ENCODE measurements at regions not wholly inside any gene's neighbourhood (a gene's known extent, or its start where the extent isn't known, plus 50 kb on each side); places are given as distances from the start of the nearest gene placed in this dataset.

DNA sequence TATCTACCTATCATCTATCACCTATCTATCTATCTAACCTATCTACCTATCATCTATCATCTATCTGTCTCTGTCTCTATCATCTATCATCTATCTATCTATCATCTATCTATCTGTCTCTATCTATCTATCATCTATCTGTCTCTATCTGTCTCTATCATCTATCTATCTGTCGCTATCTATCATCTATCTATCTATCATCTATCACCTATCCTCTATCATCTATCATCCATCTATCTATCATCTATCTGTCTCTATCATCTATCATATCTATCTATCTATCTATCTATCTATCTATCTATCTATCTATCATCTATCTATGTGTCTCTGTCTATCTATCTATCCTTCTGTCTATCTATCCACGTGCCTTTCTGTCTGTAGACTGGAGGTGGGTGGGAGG is 59.5 kb upstream of the FAM20C start:
- TF ChIP-seq, protein P1, sequence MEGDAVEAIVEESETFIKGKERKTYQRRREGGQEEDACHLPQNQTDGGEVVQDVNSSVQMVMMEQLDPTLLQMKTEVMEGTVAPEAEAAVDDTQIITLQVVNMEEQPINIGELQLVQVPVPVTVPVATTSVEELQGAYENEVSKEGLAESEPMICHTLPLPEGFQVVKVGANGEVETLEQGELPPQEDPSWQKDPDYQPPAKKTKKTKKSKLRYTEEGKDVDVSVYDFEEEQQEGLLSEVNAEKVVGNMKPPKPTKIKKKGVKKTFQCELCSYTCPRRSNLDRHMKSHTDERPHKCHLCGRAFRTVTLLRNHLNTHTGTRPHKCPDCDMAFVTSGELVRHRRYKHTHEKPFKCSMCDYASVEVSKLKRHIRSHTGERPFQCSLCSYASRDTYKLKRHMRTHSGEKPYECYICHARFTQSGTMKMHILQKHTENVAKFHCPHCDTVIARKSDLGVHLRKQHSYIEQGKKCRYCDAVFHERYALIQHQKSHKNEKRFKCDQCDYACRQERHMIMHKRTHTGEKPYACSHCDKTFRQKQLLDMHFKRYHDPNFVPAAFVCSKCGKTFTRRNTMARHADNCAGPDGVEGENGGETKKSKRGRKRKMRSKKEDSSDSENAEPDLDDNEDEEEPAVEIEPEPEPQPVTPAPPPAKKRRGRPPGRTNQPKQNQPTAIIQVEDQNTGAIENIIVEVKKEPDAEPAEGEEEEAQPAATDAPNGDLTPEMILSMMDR (IDR thresholded peaks at IDR 0.05; ENCODE audit: low read depth, low read length, missing control alignments) = no peak
- no peak for DNase-seq (ENCODE audit: low read depth)
- H3K4me3 ChIP-seq (ENCODE audit: low read depth, low read length) = no peak overlapping the region
- in situ Hi-C loops (cut with HindIII; ENCODE audit: low sequenced_read_pairs) = no loop called here

DNA sequence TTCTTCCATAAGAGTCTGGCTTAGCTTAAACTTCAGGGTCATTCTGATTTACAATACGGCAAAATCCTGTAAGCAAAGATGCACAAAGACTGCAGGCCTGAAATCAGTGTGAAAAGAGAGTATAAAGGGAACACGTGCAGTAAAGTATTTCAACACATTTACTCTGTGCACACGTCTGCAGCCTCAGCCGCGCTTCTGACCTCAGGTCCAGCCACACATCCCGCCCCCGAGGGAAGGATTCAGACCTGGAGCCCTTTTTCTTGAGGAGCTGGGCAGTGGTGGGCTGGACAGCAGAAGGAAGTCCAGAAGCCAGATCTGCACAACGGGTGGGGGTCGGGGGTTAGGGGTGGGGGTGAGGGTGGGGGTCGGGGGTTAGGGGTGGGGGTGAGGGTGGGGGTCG is 58.9 kb upstream of the FAM20C start:
- no peak for DNase-seq (ENCODE audit: low read depth)
- TF ChIP-seq, protein P1 (IDR thresholded peaks at IDR 0.05; ENCODE audit: low read depth, low read length, missing control alignments) = no peak
- in situ Hi-C loops (cut with HindIII; ENCODE audit: low sequenced_read_pairs) = no loop called here
- no peak overlapping the region for H3K4me3 ChIP-seq (ENCODE audit: low read depth, low read length)

DNA sequence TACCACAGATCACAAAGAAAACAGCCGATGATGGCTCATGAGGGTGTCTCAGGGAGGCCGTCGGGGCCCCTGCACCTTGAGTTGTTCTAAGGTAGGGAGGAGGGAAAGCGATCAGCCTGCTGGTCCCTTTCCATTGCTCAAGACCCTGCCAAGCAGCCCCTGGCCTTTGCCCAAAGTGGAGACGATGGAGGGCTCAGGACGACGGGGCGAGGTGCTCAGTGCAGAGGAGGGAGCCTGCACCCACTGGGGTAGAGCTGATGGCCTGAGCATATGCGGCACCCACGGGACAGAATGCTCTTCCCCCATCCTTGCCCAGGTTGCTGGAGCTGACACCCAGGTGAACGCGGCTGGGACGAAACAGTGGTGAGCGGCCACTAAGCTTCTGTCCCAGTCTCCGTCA is 58.3 kb upstream of the FAM20C start:
- in situ Hi-C loops (cut with HindIII; ENCODE audit: low sequenced_read_pairs) = no loop called here
- TF ChIP-seq, protein P1 (IDR thresholded peaks at IDR 0.05; ENCODE audit: low read depth, low read length, missing control alignments) = no peak
- DNase-seq (ENCODE audit: low read depth) = no peak
- no peak overlapping the region for H3K4me3 ChIP-seq (ENCODE audit: low read depth, low read length)

DNA sequence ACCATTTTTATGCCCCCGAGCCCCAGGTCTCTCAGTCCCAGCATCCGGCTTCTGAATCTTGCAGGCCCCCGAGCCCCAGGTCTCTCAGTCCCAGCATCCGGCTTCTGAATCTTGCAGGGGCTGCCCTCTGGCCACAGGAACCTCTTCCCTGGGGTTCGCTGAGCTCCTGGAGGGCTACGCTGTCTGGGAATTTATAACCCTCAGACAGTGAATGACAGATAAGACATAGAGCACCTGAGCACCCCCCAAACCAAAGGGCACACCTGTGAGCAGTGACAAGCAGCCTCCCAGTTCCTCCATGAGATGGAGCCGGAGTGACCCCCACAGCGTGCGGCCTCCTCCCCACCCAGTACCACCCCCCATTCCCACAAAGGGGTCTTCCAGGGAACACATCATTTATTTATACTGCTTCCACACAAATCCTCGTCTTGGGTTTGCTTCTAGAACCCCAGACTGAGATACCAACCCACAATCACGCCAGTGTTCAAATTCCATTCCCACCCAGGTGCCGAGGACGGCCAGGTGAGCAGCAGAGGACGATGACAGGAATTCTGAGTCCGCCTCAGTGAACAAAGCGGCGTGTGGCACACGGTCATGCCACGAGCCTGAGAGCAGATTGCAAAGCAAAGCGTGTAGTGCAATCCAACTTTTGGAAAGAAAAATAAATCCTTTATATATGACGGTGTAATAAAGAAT is 57.7 kb upstream of the FAM20C start:
- DNase-seq (ENCODE audit: low read depth) = no peak
- in situ Hi-C loops (cut with HindIII; ENCODE audit: low sequenced_read_pairs) = no loop called here
- no peak overlapping the region for H3K4me3 ChIP-seq (ENCODE audit: low read depth, low read length)
- TF ChIP-seq, protein P1 (IDR thresholded peaks at IDR 0.05; ENCODE audit: low read depth, low read length, missing control alignments) = no peak

DNA sequence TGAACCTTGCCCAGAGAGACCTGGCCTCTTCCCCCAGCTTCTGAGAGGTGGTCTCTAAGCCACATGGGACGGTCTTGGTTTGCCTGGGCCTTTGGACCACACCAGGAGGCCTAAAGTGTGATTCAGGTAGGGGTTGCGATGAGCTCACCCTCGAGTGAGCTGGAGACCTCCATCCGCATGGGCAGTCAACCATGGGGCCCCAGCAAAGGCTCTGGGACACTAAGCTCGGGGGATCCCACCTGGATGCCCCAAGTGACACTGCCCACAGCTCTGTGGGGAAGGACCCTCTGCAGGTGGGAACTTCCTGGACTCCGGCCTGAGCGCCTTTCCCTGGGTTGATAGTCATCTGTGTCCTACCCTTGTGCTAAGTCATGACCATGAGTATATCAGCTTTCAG is 57.1 kb upstream of the FAM20C start:
- TF ChIP-seq, protein P1 (IDR thresholded peaks at IDR 0.05; ENCODE audit: low read depth, low read length, missing control alignments) = no peak
- H3K4me3 ChIP-seq (ENCODE audit: low read depth, low read length) = no peak overlapping the region
- in situ Hi-C loops (cut with HindIII; ENCODE audit: low sequenced_read_pairs) = no loop called here
- no peak for DNase-seq (ENCODE audit: low read depth)

DNA sequence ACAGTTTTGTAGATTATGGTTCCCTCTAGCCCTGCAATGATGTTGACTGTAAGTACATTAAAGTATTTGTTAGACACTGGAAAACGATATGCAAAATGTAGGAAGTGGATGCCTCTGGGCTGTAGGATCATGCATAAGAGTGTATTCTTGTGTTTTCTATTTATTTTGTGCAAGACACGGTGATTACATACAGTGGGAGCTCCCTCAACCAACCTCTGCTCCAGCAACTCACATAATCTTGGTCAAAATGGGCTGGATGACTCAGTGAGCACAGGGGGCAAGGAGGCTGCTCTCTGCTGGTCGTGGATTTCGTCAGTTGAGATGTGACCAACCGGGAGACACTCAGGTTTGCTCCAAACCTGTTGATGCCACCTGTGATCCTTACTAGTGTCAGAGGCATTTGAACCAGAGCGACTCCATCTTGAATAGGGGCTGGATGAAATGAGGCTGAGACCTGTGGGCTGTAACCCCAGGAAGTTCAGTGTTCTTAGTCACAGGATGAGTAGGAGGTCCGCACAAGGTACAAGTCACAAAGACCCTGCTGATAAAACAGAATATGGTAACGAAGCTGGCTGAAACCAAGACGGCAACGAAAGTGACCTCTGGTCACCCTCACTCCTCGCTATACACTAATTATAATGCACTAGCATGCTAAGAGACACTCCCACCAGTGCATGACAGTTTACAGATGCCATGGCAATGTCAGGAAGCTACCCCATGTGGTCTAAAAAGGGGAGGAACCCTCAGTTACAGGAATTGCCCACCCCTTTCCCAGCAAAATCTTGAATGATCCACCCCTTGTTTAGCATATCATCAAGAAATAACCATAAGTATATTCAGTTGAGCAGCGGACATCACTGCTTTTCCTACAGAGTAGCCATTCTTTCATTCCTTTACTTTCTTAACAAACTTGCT is 56.4 kb upstream of the FAM20C start:
- TF ChIP-seq, protein P1 (IDR thresholded peaks at IDR 0.05; ENCODE audit: low read depth, low read length, missing control alignments) = no peak
- DNase-seq (ENCODE audit: low read depth) = no peak
- H3K4me3 ChIP-seq (ENCODE audit: low read depth, low read length) = no peak overlapping the region
- in situ Hi-C loops (cut with HindIII; ENCODE audit: low sequenced_read_pairs) = no loop called here
